ENCODE measurements at regions not wholly inside any gene's neighbourhood (a gene's known extent, or its start where the extent isn't known, plus 50 kb on each side); places are given as distances from the start of the nearest gene placed in this dataset.

GRCh38 chr3:86788371-86788770 lies 202.6 kb downstream of the VGLL3 start:
- no peak for TF ChIP-seq CTCF (IDR thresholded peaks at IDR 0.05; ENCODE audit: low read depth, low read length, missing control alignments)
- in situ Hi-C loops (cut with HindIII; ENCODE audit: low sequenced_read_pairs) = no loop called here
- no peak overlapping the region for H3K4me3 ChIP-seq (ENCODE audit: low read depth, low read length)
- DNase-seq (ENCODE audit: low read depth) = no peak

- DNase-seq (ENCODE audit: low read depth) = peak; percentile 57
- in situ Hi-C loops (cut with HindIII; ENCODE audit: low sequenced_read_pairs) = no loop called here
- H3K4me3 ChIP-seq (ENCODE audit: low read depth, low read length) = no peak overlapping the region
- TF ChIP-seq CTCF (IDR thresholded peaks at IDR 0.05; ENCODE audit: low read depth, low read length, missing control alignments) = no peak
Observed at GRCh38 chr3:86787091-86787490, 203.9 kb downstream of the VGLL3 start.

- peak; percentile 39 for DNase-seq (ENCODE audit: low read depth)
- TF ChIP-seq CTCF (IDR thresholded peaks at IDR 0.05; ENCODE audit: low read depth, low read length, missing control alignments) = peak; percentile 22
Observed at GRCh38 chr3:86785386-86785785, 205.6 kb downstream of the VGLL3 start.

GRCh38 chr3:86782866-86783265 lies 208.1 kb downstream of the VGLL3 start:
- no peak overlapping the region for H3K4me3 ChIP-seq (ENCODE audit: low read depth, low read length)
- in situ Hi-C loops (cut with HindIII; ENCODE audit: low sequenced_read_pairs) = no loop called here
- DNase-seq (ENCODE audit: low read depth) = no peak
- TF ChIP-seq CTCF (IDR thresholded peaks at IDR 0.05; ENCODE audit: low read depth, low read length, missing control alignments) = no peak

More at GRCh38 chr3:86785386-86785785, 205.6 kb downstream of the VGLL3 start:
- no peak overlapping the region for H3K4me3 ChIP-seq (ENCODE audit: low read depth, low read length)
- in situ Hi-C loops (cut with HindIII; ENCODE audit: low sequenced_read_pairs) = no loop called here

- no peak overlapping the region for H3K4me3 ChIP-seq (ENCODE audit: low read depth, low read length)
- no peak for DNase-seq (ENCODE audit: low read depth)
- in situ Hi-C loops (cut with HindIII; ENCODE audit: low sequenced_read_pairs) = no loop called here
- TF ChIP-seq CTCF (IDR thresholded peaks at IDR 0.05; ENCODE audit: low read depth, low read length, missing control alignments) = no peak
Observed at GRCh38 chr3:86782286-86782685, 208.7 kb downstream of the VGLL3 start.

GRCh38 chr3:86774082-86774691 lies 216.8 kb downstream of the VGLL3 start:
- DNase-seq (ENCODE audit: low read depth) = peak; percentile 37
- peak; percentile 13 for TF ChIP-seq CTCF (IDR thresholded peaks at IDR 0.05; ENCODE audit: low read depth, low read length, missing control alignments)
- no peak overlapping the region for H3K4me3 ChIP-seq (ENCODE audit: low read depth, low read length)
- in situ Hi-C loops (cut with HindIII; ENCODE audit: low sequenced_read_pairs) = no loop called here
